Daoy (cell line): ENCODE measurements at regions not wholly inside any gene's neighbourhood (a gene's known extent, or its start where the extent isn't known, plus 50 kb on each side); places are given as distances from the start of the nearest gene placed in this dataset.
"Not testable (repeated sequence)": the region's sequence is repeated elsewhere in the genome, so short reads cannot be mapped to it uniquely, and the experiment has no call there.

Experiments
- DNase-seq: peaks from one replicate; pipeline ENCODE4 v3.0.0-alpha.2; 2015; ENCODE audit warnings: low read depth

DNA sequence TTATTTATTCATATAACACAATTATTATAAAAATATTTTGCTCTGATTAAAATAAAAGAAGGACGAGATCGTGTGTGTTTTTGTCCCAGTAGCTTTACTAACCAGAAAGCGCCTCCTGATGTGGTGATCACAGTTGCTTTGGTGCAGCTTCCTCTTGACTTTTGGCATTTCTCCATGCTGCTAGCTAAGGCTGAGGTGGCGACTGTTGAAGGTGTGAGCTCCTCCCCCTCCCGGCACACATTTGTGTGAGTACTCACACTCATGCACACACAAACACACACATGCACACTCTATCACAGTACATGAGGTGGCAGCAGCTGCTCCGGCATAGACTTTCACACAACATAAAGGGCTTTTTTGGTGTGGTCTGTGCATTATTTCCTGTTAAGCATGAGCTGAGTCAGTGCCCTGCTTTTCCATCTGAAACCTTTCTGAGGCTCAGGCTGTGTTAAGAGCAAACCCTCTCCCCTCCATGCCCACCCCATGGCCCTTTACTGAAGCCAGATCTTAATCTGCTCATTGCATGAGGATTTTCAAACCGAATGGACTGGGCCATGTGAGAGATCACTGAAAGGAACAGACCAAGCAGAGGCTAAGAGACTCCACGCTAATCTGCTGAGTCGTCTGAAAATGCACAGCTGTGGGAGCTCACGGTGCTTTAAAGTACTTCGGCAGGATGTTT, 53.3 kb downstream of the FOXD4L1 start:
- DNase-seq = peak; percentile 5

DNA sequence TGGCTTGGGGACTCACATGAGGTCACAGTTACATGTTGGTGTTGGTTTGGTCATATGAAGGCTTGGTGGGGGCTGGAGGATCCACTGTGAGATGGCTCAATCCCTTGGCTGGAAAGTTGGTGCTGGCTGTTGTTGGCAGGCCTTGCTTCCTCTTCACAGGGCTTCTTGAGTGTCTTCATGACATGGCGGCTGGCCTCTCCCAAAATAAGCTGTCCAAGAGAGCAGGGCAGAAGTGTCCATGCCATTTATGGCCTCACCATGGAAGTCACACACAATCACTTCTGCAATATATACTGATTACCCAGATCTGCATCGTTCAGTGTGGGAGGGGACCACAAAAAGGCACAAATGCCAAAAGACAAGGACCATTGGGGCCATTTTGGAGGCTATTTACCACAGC, 61.4 kb downstream of the FOXD4L1 start:
- DNase-seq = not testable (repeated sequence)

DNA sequence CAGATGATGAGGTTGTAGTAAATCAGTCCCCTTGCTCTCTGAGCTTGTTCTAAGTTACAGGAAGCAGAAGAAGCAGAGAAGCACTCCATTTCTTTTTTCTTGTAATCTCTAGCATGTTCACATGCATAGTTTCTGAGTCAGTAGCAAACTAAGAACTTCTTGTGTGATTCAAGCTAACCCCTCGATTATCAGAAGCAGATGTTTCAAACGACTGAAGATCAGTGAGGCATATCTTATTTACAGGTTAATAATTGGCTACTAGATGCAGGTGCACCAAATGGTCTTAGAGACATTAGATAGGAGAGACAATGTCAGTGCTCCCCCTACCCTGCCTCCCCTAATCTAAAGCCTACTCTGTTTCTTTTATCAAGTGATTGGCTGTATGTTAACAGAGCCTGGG, 64.2 kb downstream of the FOXD4L1 start:
- DNase-seq = not testable (repeated sequence)

DNA sequence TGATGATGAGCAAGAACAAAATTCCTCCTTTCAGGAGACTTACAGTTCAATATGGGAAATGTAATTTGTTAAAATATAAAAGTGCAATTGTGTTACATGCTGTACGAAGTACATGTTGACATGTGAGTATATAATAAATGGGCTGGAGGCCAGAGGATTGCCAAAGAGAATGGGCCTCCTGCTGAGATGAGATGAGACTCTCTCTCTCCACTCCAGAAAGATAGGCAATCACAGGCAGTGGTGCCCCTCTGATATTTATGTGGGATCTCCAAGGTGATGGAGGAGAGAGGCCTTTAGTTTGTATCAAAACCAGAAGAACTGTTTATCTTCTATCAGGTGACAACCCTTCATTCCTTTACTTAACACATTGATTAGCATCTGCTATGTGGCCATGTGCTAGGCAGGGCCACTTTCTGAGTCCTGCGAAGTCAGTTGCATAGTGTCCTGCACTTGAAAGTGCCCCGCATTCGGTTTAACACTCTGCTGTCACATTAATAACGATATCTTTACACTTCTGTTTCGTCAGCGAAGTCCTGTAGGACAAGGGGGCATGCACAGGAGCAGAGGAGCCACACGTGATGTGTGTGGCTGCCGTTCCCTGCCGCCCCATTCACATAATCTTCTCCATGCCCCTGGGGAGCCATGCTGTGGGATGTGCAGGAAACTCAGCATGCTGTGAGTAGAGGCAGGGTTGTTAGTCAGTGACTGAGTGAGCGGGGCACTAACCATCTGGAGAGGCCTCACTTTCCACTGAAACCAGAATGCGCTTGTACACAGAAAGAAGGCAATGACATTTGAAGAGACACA, 60.2 kb upstream of the RABL2A start:
- not testable (repeated sequence) for DNase-seq

DNA sequence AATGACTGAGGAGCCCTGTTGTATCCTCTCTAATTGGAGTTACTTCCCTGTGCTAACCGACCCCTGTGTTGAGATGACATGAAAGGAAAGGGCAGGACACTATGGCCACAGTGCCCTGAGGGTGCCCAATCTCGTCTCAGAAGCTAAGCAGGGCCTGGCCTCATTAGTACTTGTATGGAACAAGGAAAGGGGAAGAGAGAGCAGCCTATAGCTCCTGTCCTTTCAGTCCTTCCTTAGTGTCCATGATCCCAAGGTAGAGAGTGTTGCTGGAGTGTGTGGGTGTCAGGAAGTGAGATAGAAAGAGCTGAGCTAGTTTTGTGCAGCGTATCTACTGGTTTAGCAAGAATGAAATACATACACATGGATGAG, 59.6 kb upstream of the RABL2A start:
- DNase-seq = not testable (repeated sequence)

DNA sequence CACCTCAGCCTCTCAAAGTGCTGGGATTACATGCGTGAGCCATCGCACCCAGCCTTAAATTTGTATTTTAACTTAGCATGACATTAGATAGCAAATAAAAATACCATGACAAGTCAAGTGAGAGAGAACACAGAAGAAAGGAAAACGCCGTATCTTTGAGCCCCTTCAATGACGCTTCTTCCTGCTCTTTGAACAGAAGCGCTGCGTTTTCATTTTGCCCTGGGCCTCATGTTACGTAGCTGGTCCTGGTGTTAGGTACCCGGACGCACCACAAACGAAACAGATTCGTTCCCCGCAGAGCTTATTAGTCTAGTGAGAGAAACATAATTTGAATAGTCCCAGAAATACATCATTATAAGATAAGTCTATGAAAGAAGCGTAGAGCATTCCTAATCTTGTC, 58.8 kb upstream of the RABL2A start:
- DNase-seq = not testable (repeated sequence)

DNA sequence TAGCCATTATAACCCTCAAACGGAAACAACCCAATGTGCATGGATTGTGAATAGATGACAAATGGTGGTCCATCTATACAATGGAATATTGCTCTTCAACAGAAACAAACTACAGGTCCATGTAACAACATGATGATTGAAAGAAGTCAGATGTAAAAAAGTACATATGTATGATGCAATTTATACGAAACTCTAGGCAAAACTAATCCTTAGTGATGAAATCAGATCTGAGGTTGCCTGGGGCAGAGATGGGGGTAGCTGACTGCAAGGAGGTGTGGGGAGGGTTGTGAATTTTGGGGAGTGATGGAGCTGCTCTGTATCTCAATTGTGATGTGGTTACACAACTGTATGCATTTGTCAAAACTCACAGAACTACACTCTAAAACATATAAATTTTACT, 57.0 kb upstream of the RABL2A start:
- DNase-seq = not testable (repeated sequence)

DNA sequence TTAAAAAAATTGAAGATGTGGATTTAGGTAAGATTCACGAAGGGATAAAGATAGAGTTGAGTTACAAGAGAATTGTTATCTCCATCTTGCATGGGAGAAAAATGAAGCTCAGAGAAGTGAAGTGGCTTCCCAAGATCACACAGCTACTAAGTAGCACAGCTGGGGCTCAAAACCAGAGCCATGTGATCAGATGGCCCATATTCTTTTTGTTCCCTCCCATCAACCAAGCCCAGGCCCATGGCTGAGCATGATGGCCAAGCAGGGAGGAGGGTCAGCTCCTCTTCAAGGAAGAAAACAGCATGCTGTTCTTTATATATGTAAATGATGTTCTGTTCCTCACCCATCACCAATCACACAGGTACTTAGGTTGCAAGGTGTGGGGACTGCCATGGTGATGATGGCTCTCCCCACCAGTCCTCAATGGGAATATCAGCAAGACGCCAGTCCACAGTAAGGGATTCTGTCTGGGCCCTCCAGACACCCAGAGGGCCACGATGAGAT, 56.5 kb upstream of the RABL2A start:
- DNase-seq = not testable (repeated sequence)

DNA sequence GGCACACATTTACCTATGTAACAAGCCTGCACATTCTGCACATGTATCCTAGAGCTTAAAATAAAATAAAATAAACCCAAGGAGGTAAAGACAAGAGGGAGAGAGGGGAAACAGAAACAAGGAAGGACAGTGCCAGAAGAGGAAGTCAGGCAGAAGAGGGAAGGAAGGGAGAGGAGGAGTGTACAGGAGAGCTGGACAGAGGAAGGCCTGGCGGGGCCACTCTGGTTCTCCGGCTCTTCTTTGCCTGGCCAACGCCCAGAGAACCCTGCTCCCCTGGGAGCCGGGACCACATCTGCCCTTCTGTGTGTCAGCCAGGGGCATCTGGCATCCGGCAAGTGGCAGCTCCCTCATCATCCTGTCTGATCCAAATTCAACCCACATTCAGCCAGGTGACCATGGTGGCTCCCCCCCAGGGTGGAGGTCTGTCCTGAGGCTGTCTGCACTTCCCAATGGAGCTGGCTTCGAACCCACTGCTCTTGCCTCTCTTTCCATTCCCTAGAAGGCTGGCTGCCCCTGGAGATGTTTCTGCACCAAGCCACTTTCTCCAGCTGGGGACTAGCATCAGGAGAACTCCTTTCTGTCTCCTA, 55.5 kb upstream of the RABL2A start:
- not testable (repeated sequence) for DNase-seq

DNA sequence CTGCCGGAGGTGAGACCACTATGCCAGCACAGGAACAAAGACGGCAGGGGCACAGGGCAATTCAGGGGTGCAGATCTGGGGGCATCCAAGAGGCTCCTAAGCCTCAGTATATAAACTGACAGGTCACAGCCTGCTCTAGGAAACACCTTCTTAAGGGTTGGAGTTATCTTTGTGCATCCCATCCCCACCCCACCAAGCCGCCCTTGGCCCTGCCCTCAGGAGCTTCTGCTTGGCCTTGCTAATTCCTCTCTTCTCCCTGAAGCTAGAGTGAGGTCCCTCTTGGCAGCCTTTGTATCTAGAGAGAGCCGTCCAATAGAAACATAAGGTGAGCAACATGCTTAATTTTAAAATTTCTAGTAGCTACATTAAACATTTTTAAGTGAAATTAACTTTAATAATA, 51.3 kb upstream of the RABL2A start:
- DNase-seq = not testable (repeated sequence)

DNA sequence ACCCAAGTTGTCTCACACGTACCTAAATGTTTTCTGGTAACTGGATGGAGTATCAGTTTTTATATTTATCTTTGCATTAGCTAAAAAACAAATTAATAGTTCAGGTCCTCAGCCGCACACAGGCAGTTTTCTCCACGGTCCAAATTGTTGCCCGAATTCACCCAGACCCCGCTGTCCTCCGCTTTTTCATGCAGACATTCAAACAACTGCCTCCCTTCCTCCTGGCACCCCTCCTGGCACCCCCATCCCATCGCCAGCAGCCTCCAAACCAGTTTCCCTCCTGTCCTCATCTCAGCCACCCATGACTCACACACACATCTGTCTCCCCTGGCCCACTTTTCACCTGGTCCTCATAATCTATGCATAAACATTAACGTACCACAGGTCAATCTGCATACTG, 50.7 kb upstream of the RABL2A start:
- not testable (repeated sequence) for DNase-seq
